ENCODE measurements at regions not wholly inside any gene's neighbourhood (a gene's known extent, or its start where the extent isn't known, plus 50 kb on each side); places are given as distances from the start of the nearest gene placed in this dataset.

DNA sequence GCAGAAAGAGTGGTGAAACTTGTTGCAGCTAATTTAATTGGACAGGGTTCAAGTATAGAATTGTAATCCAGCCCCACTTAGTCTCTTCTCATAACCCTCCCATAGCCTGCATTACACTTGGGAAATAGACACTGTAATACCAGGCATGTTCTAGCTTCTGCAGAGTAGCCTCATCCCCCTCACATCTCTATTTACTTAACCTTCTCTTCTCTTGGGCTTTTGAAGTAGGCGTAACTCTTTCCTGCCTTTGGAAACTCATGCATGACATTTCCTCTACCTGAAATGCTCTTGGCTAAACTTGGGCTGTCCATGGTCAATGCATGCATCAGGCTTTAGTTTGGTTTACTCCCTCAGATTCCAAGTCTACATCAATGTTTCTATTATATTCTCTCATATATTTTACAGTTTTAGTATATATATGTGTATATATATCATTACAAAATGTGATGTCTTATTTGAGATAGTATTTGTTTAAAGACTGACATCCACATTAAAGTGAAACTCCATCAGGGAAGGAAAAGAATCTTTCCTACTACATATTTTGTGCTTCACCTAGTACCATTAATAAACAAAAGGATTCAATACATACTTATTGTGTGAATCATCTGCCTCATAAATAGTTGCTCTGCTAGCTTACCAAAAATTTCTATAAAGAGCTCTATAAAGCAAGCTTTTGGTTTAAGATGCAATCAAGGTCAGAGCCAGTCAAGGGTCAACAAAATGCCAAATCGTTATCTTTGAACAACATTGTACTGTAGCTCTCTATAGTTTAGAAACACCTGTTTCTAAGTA lies 1158.0 kb downstream of the MAT2B start:
- Mint-ChIP-seq H3K27me3 (ENCODE audit: low read depth in 3 of 3) (peaks cover 0 to 2% (median 0%) of the 10 kb centered on the region in 3 donors), H3K9me3 (peaks cover 0 to 12% (median 3%) of the 10 kb centered on the region in 6 donors), H3K36me3 (no peaks in the 10 kb centered on the region), H3K4me3 (no peak overlapping the region), H3K27ac (no peak overlapping the region), H3K4me1 (no peaks in the 10 kb centered on the region)
- DNase-seq: no peak

DNA sequence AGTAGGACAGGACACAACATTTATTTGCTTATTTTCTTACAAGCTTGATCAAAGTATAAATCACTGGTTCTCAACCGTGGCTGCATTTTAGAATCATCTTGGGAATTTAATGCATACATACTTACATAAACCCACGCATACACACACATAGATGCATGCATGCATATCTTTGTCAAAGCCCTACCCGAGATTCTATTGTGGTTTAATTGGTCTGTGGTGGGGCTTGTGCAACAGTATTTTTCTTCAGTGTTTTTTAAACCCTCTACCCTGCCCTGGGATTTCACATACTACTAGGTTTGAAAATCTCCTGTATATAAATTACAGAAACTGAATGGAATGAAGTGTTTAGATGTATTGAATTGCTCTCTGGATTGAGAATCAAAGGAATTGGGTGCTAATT lies 1166.2 kb downstream of the MAT2B start:
- Mint-ChIP-seq H3K27ac (no peak overlapping the region), H3K9me3 (peaks cover 0 to 6% (median 3%) of the 10 kb centered on the region in 6 donors), H3K4me3 (no peak overlapping the region), H3K4me1 (no peaks in the 10 kb centered on the region), H3K27me3 (ENCODE audit: low read depth in 3 of 3) (peaks cover 0 to 2% (median 0%) of the 10 kb centered on the region in 3 donors), H3K36me3 (no peaks in the 10 kb centered on the region)
- DNase-seq: no peak

DNA sequence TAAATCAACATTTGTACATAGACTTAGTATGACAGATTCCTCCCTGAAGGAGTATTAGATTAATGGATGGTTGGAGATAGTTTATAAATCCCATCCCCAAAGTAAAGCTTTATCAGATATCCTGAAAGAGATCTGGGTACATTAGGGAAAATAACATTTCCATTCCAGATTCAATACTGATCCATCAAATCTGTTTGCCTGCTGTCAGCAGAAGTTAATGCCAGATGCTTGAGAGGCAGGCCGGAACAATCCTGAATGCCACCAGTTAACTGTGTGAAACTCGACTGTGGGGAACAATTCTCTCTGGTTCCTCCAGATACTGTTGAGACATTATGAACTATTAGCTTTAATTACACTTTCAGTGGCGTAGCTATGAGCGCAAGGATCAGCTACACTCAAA lies 1166.8 kb downstream of the MAT2B start:
- Mint-ChIP-seq H3K36me3 (no peaks in the 10 kb centered on the region), H3K9me3 (peaks cover 0 to 6% (median 3%) of the 10 kb centered on the region in 6 donors), H3K4me3 (no peak overlapping the region), H3K27ac (no peak overlapping the region), H3K27me3 (ENCODE audit: low read depth in 3 of 3) (peaks cover 0 to 2% (median 0%) of the 10 kb centered on the region in 3 donors), H3K4me1 (no peaks in the 10 kb centered on the region)
- no peak for DNase-seq

DNA sequence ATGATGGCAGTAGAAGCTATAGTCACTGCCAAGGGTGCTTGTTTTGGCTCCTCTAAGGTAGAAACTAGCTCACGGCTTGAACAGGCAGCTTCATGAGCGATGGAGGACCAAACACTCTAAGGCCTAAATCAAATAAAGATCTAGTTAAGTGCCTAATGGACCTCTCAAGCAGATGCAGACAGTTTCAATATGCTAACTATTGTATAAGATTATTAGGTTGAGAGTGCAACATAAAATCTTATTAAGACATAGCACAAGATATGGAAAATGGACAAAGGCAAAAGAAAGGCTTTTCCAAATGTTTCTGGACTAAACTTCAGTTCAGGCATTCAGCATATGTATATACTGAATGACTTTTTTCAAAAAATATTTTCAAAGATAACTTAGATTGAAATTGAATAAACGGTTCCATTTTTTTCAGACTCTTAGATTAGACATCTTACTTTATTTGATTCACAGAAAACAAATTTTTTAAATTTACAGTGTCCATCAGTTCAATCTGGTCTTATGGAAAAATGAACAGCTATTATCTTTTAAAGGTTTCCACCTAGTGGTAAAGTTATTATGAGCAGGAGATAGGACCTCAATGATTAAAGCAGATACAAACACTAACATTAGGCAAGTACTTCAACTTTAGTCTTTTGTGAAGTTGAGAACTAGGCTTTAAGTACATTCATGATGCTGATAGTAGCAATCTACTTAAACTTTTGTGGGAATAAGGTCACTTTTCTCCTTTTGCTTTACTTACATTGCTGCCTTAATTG lies 1167.7 kb downstream of the MAT2B start:
- DNase-seq: no peak
- Mint-ChIP-seq H3K4me3 (no peak overlapping the region), H3K36me3 (no peaks in the 10 kb centered on the region), H3K9me3 (peaks cover 0 to 10% (median 3%) of the 10 kb centered on the region in 6 donors), H3K4me1 (no peaks in the 10 kb centered on the region), H3K27ac (no peak overlapping the region), H3K27me3 (ENCODE audit: low read depth in 3 of 3) (peaks cover 0 to 2% (median 0%) of the 10 kb centered on the region in 3 donors)

DNA sequence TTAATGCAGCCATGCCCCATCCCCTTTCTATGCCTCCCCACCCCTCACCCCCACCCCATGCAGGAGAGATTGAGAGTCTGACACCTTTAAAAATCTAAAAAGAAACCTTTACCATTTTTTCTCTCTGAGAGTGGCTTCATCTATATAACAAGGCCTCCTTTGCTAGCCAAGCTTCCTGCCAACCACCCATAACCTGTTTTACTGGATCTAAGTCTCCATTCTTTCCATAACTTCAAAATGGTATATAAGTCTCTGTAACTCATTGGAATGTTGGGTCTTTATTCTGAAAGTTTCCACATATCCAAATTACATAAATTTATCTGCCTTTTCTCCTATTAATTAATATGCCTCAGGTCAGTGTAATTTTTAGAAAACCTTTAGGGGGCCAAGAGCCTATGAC lies 1174.0 kb downstream of the MAT2B start:
- H3K4me1 Mint-ChIP-seq: no peaks in the 10 kb centered on the region
- H3K9me3 Mint-ChIP-seq: peaks cover 0 to 20% (median 3%) of the 10 kb centered on the region in 6 donors
- H3K36me3 Mint-ChIP-seq: no peaks in the 10 kb centered on the region
- no peak for DNase-seq
- H3K27ac Mint-ChIP-seq: no peak overlapping the region
- peaks cover 0 to 4% (median 0%) of the 10 kb centered on the region in 3 donors for H3K27me3 Mint-ChIP-seq (ENCODE audit: low read depth in 3 of 3)
- no peak overlapping the region for H3K4me3 Mint-ChIP-seq

DNA sequence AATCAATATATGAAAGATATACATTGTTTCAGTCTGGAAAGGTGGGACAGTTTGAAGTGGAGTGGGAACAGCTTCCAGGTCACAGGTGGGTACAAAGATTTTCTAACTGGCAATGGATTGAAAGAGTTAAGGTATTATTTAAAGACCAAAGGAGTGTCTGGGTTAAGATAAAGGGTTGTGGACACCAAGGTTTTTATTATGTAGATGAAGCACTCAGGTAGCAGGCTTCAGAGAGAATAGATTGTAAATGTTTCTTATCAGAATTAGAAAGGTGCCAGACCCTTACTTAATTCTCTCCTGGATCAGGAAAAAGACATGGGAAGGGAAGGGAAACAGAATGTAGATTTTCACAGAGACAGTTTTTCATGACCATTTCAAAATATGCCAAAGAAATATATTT lies 1174.8 kb downstream of the MAT2B start:
- no peak for DNase-seq
- H3K9me3 Mint-ChIP-seq: peaks cover 0 to 24% (median 5%) of the 10 kb centered on the region in 6 donors

DNA sequence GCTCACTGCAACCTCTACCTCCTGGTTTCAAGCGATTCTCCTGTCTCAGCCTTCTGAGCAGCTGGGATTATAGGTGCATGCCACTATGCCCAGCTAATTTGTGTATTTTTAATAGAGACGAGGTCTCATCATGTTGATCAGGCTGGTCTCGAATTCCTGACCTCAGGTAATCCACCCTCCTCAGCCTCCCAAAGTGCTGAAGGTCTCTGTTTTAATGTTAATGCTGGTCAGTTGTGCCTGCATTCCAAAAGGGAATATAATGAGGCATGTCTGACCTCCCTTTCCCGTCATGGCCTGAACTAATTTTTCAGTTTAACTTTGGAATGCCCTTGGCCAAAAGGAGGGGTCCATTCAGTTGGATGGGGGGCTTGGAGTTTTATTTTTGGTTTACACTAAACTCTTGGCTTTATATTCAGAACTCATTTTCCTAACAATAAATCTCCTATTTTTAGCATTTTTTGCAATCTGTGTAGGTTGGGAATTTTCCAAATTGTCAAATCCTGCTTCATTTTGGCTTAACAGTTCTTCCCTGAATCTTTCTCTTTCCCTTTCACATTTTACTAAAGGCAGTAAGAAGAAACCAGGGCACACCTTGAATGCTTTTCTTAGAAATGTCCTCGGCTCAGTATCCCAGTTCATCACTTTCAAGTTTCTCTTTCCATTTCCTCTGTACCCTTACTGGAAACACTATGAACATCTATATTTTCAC lies 1175.5 kb downstream of the MAT2B start:
- Mint-ChIP-seq H3K9me3 (peaks cover 0 to 24% (median 5%) of the 10 kb centered on the region in 6 donors), H3K36me3 (no peaks in the 10 kb centered on the region), H3K27ac (no peak overlapping the region), H3K4me3 (no peak overlapping the region), H3K27me3 (ENCODE audit: low read depth in 3 of 3) (peaks cover 0 to 5% (median 0%) of the 10 kb centered on the region in 3 donors), H3K4me1 (no peaks in the 10 kb centered on the region)
- DNase-seq: no peak

More for the DNA sequence above, 1174.8 kb downstream of the MAT2B start:
- Mint-ChIP-seq H3K36me3 (no peaks in the 10 kb centered on the region), H3K27me3 (ENCODE audit: low read depth in 3 of 3) (peaks cover 0 to 5% (median 0%) of the 10 kb centered on the region in 3 donors), H3K4me3 (no peak overlapping the region), H3K4me1 (no peaks in the 10 kb centered on the region), H3K27ac (no peak overlapping the region)

DNA sequence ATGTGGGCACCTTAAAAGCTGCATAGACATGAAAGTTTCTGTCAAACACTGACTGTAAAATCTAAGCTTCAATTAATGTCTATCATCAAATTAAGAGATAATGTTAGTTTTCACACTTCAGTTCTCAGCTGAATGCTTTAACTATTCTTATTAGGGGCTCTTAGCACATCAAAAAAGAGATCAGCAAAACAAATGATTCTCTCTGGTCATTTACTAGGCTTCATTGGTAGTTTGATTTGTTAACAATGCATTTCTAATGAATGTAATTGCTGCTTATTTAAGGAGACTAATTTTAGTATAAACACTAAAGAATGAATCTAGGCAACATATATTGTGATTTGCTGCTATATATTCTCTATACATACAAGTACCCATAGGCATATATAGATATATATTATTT lies 1182.0 kb downstream of the MAT2B start:
- DNase-seq: no peak
- no peak overlapping the region for H3K27ac Mint-ChIP-seq
- H3K36me3 Mint-ChIP-seq: peaks cover 0 to 4% (median 0%) of the 10 kb centered on the region in 3 donors
- peaks cover 3 to 14% (median 4%) of the 10 kb centered on the region in 6 donors for H3K9me3 Mint-ChIP-seq
- peaks cover 0 to 3% (median 0%) of the 10 kb centered on the region in 3 donors for H3K27me3 Mint-ChIP-seq (ENCODE audit: low read depth in 3 of 3)
- H3K4me1 Mint-ChIP-seq: no peaks in the 10 kb centered on the region
- H3K4me3 Mint-ChIP-seq: no peak overlapping the region

DNA sequence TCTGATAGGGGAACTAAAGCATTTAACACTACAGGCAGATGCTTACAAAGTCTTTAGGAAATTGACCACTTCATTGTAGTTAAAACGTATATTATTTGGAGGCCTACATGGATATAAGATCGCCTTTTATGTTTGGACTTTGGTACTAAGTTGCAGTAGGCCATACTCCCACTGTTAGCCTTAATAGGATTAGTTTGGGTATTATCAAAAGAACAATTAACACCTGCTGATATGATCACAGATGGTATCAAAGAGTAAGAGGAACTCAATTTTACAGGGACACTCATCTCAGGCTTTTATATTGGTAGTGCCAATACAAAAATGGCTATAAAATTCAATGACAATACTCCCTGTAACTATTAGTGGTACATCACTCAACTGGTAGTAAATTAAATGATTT lies 1183.0 kb downstream of the MAT2B start:
- Mint-ChIP-seq H3K4me3 (no peak overlapping the region), H3K36me3 (peaks cover 0 to 5% (median 0%) of the 10 kb centered on the region in 3 donors), H3K27ac (no peak overlapping the region), H3K9me3 (peaks cover 0 to 17% (median 5%) of the 10 kb centered on the region in 6 donors), H3K4me1 (no peaks in the 10 kb centered on the region), H3K27me3 (ENCODE audit: low read depth in 3 of 3) (peaks cover 0 to 2% (median 0%) of the 10 kb centered on the region in 3 donors)
- DNase-seq: no peak

DNA sequence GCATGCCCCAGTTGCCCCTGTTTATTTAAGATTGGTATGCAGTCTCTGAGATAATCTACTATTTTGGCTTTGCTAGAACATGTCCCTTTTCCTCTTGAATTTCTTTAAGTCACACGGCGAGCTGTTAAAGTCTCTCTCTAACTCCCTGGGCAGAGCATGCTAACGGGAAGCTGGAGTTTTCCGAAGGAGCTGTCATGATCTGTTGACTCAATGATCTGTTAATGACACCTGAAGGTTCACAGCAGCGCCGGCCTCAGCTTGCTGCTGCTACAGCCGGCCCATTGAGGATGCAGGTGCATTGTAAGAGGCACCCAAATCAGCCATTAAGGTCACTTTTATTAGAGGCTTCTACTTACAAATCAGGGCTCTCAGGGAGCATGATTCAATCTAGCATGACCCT lies 1203.4 kb downstream of the MAT2B start:
- Mint-ChIP-seq H3K36me3 (no peaks in the 10 kb centered on the region), H3K27me3 (ENCODE audit: low read depth in 3 of 3) (no peaks in the 10 kb centered on the region), H3K9me3 (peaks cover 0 to 27% (median 7%) of the 10 kb centered on the region in 6 donors), H3K27ac (no peak overlapping the region), H3K4me3 (no peak overlapping the region), H3K4me1 (no peaks in the 10 kb centered on the region)
- no peak for DNase-seq

DNA sequence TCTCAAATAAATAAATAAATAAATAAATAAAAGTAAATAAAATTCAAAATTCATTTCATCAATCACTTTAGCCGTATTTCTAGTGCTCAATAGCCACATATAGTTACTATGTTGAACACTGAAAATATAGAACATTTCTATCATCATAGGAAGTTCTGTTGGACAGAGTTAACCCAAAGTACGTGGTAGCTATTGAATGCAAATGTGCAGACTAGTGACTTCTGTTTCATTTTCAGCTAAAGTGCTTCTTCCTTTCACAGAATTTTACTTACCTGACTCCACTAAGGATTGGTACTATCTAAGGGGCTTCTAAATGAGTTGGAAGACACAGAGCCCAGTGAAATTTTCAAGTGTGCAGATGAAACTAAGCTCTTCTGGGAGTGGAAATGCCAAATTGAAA lies 1208.3 kb downstream of the MAT2B start:
- H3K27ac Mint-ChIP-seq: no peak overlapping the region
- H3K4me3 Mint-ChIP-seq: no peak overlapping the region
- DNase-seq: no peak
- no peaks in the 10 kb centered on the region for H3K4me1 Mint-ChIP-seq
- peaks cover 2 to 31% (median 6%) of the 10 kb centered on the region in 6 donors for H3K9me3 Mint-ChIP-seq
- peaks cover 0 to 2% (median 1%) of the 10 kb centered on the region in 3 donors for H3K27me3 Mint-ChIP-seq (ENCODE audit: low read depth in 3 of 3)
- no peaks in the 10 kb centered on the region for H3K36me3 Mint-ChIP-seq

DNA sequence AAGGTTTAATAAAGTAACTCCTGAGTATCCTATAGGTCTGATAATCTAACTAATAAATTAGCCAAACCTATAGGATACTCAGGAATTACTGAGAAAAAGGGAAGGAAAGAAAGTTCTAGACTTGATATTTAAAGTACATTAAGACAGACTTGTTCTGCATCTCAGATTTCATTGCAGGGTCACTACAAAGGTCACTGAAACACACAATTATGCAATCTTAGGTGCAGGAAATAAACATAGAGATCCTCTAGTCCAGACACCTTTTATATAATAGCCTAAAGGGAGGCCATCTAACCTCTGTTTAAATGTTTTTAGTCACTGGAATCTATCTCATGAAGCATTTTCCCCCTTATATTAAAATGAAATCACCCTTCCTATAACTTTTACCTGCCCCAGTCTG lies 1215.7 kb downstream of the MAT2B start:
- no peak overlapping the region for H3K27ac Mint-ChIP-seq
- H3K9me3 Mint-ChIP-seq: peaks cover 0 to 5% (median 3%) of the 10 kb centered on the region in 6 donors
- H3K27me3 Mint-ChIP-seq (ENCODE audit: low read depth in 3 of 3): peaks cover 0 to 2% (median 1%) of the 10 kb centered on the region in 3 donors
- peaks cover 0 to 4% (median 0%) of the 10 kb centered on the region in 3 donors for H3K36me3 Mint-ChIP-seq
- no peak overlapping the region for H3K4me3 Mint-ChIP-seq
- DNase-seq: no peak
- H3K4me1 Mint-ChIP-seq: no peaks in the 10 kb centered on the region

DNA sequence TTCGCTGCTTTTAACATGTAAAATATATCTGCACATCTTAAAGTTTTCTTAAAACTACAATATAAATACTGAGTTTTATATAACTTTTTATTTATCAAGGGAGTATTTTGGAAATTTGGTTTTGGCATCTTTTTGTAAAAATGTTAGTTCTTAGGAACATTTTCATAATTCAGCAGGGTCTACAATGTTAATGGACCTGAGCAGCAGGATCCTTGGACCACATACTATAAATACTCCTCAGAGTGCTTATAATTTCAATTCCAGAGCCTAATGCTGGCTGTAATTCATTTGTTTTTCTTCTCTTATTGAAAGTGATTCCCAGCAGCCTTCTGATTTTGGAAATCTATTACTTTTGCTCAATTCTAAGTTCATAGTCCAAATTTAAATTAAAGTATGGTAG lies 1216.2 kb downstream of the MAT2B start:
- no peak for DNase-seq
- Mint-ChIP-seq H3K27me3 (ENCODE audit: low read depth in 3 of 3) (peaks cover 0 to 2% (median 1%) of the 10 kb centered on the region in 3 donors), H3K9me3 (peaks cover 0 to 5% (median 3%) of the 10 kb centered on the region in 6 donors), H3K4me1 (no peaks in the 10 kb centered on the region), H3K4me3 (no peak overlapping the region), H3K36me3 (peaks cover 0 to 4% (median 0%) of the 10 kb centered on the region in 3 donors), H3K27ac (no peak overlapping the region)
